ENCODE measurements at regions not wholly inside any gene's neighbourhood (a gene's known extent, or its start where the extent isn't known, plus 50 kb on each side); places are given as distances from the start of the nearest gene placed in this dataset.

- no peak overlapping the region for H3K27ac Mint-ChIP-seq
- DNase-seq = no peak
- no peaks in the 10 kb centered on the region for H3K27me3 Mint-ChIP-seq (ENCODE audit: low read depth)
- no peaks in the 10 kb centered on the region for H3K4me1 Mint-ChIP-seq (ENCODE audit: low read depth)
- no peaks in the 10 kb centered on the region for H3K9me3 Mint-ChIP-seq
- H3K4me3 Mint-ChIP-seq = no peak overlapping the region
- H3K36me3 Mint-ChIP-seq (ENCODE audit: low read depth) = no peaks in the 10 kb centered on the region
- CTCF ChIA-PET = no interaction called here
- intact Hi-C loops (cut with micrococcal nuclease) = no loop called here
Observed at GRCh38 chr6:71608646-71609045, 277.7 kb upstream of the RIMS1 start.

DNA sequence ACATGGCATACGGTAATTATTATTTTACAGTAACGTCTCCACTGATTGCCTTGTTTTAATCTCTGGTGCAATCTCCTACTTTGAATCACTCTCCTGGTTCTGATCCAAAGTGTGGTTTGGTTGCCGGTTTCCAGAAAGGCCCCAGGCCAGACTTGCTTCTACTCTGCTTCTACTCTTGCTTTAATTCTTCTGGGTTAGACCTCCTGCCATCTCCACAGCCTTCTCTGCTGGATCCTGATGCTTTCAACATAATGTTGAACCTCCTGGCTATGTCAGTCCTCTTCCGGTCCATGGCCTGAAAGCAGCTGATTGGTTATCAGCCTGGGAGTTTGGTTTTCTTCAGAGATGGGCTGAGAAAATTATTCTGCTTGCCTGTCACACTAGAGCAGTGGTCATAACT, 266.5 kb upstream of the RIMS1 start:
- CTCF ChIA-PET = no interaction called here
- Mint-ChIP-seq H3K36me3 (ENCODE audit: low read depth) (no peaks in the 10 kb centered on the region), H3K4me3 (no peak overlapping the region), H3K27me3 (ENCODE audit: low read depth) (no peaks in the 10 kb centered on the region), H3K4me1 (ENCODE audit: low read depth) (no peaks in the 10 kb centered on the region), H3K9me3 (peaks cover 2% of the 10 kb centered on the region), H3K27ac (no peak overlapping the region)
- DNase-seq = no peak
- intact Hi-C loops (cut with micrococcal nuclease) = loop anchor here (10.0 kb wide), 1 partner anchor 465 kb away; no protein-coding TSS in a partner anchor

- intact Hi-C loops (cut with micrococcal nuclease) = loop anchor here (10.0 kb wide), 1 partner anchor 463 kb away; no protein-coding TSS in a partner anchor
- Mint-ChIP-seq H3K36me3 (ENCODE audit: low read depth) (peaks cover 2% of the 10 kb centered on the region), H3K4me1 (ENCODE audit: low read depth) (no peaks in the 10 kb centered on the region), H3K4me3 (no peak overlapping the region), H3K27ac (no peak overlapping the region), H3K9me3 (peaks cover 14% of the 10 kb centered on the region), H3K27me3 (ENCODE audit: low read depth) (no peaks in the 10 kb centered on the region)
- CTCF ChIA-PET = no interaction called here
- DNase-seq = no peak
Observed at GRCh38 chr6:71621918-71622519, 264.3 kb upstream of the RIMS1 start.

- Mint-ChIP-seq H3K4me3 (no peak overlapping the region), H3K27me3 (ENCODE audit: low read depth) (no peaks in the 10 kb centered on the region), H3K9me3 (peaks cover 5% of the 10 kb centered on the region), H3K27ac (no peak overlapping the region), H3K4me1 (ENCODE audit: low read depth) (no peaks in the 10 kb centered on the region), H3K36me3 (ENCODE audit: low read depth) (no peaks in the 10 kb centered on the region)
- CTCF ChIA-PET = no interaction called here
- no peak for DNase-seq
- intact Hi-C loops (cut with micrococcal nuclease) = no loop called here
Observed at GRCh38 chr6:71642120-71642519, 244.2 kb upstream of the RIMS1 start.

DNA sequence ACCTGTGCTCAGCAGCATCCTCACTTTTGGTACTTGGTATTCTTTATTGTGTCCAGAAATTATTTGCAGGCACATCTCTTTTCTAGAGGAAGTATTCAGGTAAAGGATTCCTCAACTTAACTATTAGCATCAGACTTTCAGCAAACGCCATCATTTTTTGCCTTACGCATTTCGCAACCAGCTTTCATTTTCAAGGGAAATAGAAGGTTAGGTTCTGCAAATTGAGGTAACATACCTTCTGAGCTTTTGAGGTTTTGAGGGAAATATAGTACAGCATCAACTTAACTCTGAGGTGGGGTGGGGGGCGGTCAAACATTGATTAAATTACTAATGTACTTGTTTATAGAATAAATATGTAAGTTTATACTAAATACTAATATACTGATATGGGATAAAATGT, 243.6 kb upstream of the RIMS1 start:
- Mint-ChIP-seq H3K36me3 (ENCODE audit: low read depth) (no peaks in the 10 kb centered on the region), H3K4me3 (no peak overlapping the region), H3K4me1 (ENCODE audit: low read depth) (no peaks in the 10 kb centered on the region), H3K27me3 (ENCODE audit: low read depth) (no peaks in the 10 kb centered on the region), H3K27ac (no peak overlapping the region), H3K9me3 (peaks cover 5% of the 10 kb centered on the region)
- CTCF ChIA-PET = no interaction called here
- no peak for DNase-seq
- intact Hi-C loops (cut with micrococcal nuclease) = no loop called here

GRCh38 chr6:71645299-71645698, 241.1 kb upstream of the RIMS1 start:
- CTCF ChIA-PET = no interaction called here
- no peaks in the 10 kb centered on the region for H3K4me1 Mint-ChIP-seq (ENCODE audit: low read depth)
- peaks cover 2% of the 10 kb centered on the region for H3K9me3 Mint-ChIP-seq

GRCh38 chr6:71649915-71650314, 236.4 kb upstream of the RIMS1 start:
- Mint-ChIP-seq H3K4me1 (ENCODE audit: low read depth) (no peaks in the 10 kb centered on the region), H3K4me3 (no peak overlapping the region), H3K27ac (no peak overlapping the region), H3K9me3 (peaks cover 2% of the 10 kb centered on the region), H3K36me3 (ENCODE audit: low read depth) (no peaks in the 10 kb centered on the region), H3K27me3 (ENCODE audit: low read depth) (peaks cover 3% of the 10 kb centered on the region)
- CTCF ChIA-PET = no interaction called here
- intact Hi-C loops (cut with micrococcal nuclease) = no loop called here
- DNase-seq = no peak

More at GRCh38 chr6:71645299-71645698, 241.1 kb upstream of the RIMS1 start:
- Mint-ChIP-seq H3K27me3 (ENCODE audit: low read depth) (no peaks in the 10 kb centered on the region), H3K4me3 (no peak overlapping the region), H3K27ac (no peak overlapping the region), H3K36me3 (ENCODE audit: low read depth) (no peaks in the 10 kb centered on the region)
- intact Hi-C loops (cut with micrococcal nuclease) = no loop called here
- no peak for DNase-seq

- Mint-ChIP-seq H3K9me3 (peaks cover 2% of the 10 kb centered on the region), H3K36me3 (ENCODE audit: low read depth) (no peaks in the 10 kb centered on the region), H3K27me3 (ENCODE audit: low read depth) (peaks cover 3% of the 10 kb centered on the region), H3K4me3 (no peak overlapping the region), H3K27ac (no peak overlapping the region), H3K4me1 (ENCODE audit: low read depth) (no peaks in the 10 kb centered on the region)
- CTCF ChIA-PET = no interaction called here
- DNase-seq = no peak
- intact Hi-C loops (cut with micrococcal nuclease) = no loop called here
Observed at GRCh38 chr6:71651636-71652035, 234.7 kb upstream of the RIMS1 start.

DNA sequence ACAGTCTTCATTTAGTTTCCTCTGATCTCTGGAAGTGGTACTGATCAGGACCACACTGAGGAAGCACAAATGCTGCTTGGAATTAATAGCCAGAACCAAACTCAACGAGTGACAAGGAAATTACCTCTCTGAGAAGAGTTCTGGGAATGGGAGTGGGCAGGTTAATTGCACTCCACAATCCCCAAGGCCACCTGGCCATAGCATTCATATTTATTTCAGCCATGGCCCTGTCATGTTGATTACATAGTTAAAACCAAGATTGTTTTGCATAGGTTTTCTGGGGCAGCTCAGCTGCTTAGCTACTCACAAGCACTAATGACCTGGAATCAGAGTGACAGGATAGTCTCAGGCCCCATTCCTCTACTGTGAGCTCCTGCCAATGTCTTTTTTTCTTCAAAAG, 230.2 kb upstream of the RIMS1 start:
- CTCF ChIA-PET = no interaction called here
- Mint-ChIP-seq H3K9me3 (no peaks in the 10 kb centered on the region), H3K4me3 (no peak overlapping the region), H3K27me3 (ENCODE audit: low read depth) (peaks cover 3% of the 10 kb centered on the region), H3K27ac (no peak overlapping the region), H3K4me1 (ENCODE audit: low read depth) (no peaks in the 10 kb centered on the region), H3K36me3 (ENCODE audit: low read depth) (no peaks in the 10 kb centered on the region)
- intact Hi-C loops (cut with micrococcal nuclease) = no loop called here
- DNase-seq = no peak

DNA sequence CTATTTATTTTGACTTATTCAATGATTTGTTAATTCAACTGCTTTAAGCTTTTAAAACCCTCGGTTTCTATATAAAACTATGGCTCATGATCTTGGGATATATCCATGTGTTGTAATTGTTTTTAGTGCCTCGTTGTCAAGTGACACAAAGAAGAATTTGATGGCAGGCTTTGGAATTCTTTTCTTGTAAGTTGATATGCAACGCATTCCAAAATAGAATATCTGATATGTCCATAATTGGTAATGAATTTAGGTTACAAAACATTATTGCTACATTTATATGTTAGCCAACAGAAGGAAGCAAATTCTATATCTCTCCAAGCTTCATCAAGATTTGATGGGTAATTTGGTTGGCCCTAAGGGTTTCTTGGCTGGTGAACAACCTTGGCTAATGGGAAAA, 220.4 kb upstream of the RIMS1 start:
- Mint-ChIP-seq H3K27me3 (ENCODE audit: low read depth) (no peaks in the 10 kb centered on the region), H3K36me3 (ENCODE audit: low read depth) (no peaks in the 10 kb centered on the region), H3K4me1 (ENCODE audit: low read depth) (no peaks in the 10 kb centered on the region), H3K9me3 (peaks cover 2% of the 10 kb centered on the region), H3K27ac (no peak overlapping the region), H3K4me3 (no peak overlapping the region)
- intact Hi-C loops (cut with micrococcal nuclease) = no loop called here
- DNase-seq = no peak
- CTCF ChIA-PET = no interaction called here

DNA sequence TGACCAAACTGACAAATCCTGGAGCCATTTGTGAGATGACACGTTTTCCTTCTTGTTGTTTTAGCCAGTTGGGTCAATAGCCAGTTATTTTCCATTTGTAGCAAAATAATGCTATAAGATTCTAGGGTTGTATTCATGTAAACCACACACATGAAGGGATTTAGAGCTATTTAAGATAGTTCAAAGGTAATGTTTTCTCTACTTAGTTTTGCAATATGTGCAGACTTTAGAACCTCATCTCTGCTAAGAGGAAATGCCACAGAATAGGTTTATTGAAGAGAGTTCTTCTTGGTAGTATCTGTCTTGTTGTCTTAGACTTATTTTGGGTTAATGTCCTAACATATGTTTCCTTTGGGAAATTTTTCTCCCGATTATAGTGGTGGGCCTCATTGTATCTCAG, 213.5 kb upstream of the RIMS1 start:
- Mint-ChIP-seq H3K27ac (no peak overlapping the region), H3K4me1 (ENCODE audit: low read depth) (no peaks in the 10 kb centered on the region), H3K27me3 (ENCODE audit: low read depth) (no peaks in the 10 kb centered on the region), H3K9me3 (peaks cover 2% of the 10 kb centered on the region), H3K4me3 (no peak overlapping the region), H3K36me3 (ENCODE audit: low read depth) (no peaks in the 10 kb centered on the region)
- DNase-seq = no peak
- intact Hi-C loops (cut with micrococcal nuclease) = no loop called here
- CTCF ChIA-PET = no interaction called here

GRCh38 chr6:71675386-71675785, 211.0 kb upstream of the RIMS1 start:
- H3K27ac Mint-ChIP-seq = no peak overlapping the region
- peaks cover 2% of the 10 kb centered on the region for H3K9me3 Mint-ChIP-seq
- DNase-seq = no peak
- H3K4me1 Mint-ChIP-seq (ENCODE audit: low read depth) = no peaks in the 10 kb centered on the region
- intact Hi-C loops (cut with micrococcal nuclease) = no loop called here
- CTCF ChIA-PET = no interaction called here
- no peaks in the 10 kb centered on the region for H3K27me3 Mint-ChIP-seq (ENCODE audit: low read depth)
- H3K36me3 Mint-ChIP-seq (ENCODE audit: low read depth) = no peaks in the 10 kb centered on the region
- no peak overlapping the region for H3K4me3 Mint-ChIP-seq

- H3K27me3 Mint-ChIP-seq (ENCODE audit: low read depth) = no peaks in the 10 kb centered on the region
- no peaks in the 10 kb centered on the region for H3K36me3 Mint-ChIP-seq (ENCODE audit: low read depth)
- H3K9me3 Mint-ChIP-seq = peaks cover 2% of the 10 kb centered on the region
- H3K4me1 Mint-ChIP-seq (ENCODE audit: low read depth) = no peaks in the 10 kb centered on the region
- CTCF ChIA-PET = no interaction called here
- H3K4me3 Mint-ChIP-seq = no peak overlapping the region
- no peak overlapping the region for H3K27ac Mint-ChIP-seq
- DNase-seq = no peak
- intact Hi-C loops (cut with micrococcal nuclease) = no loop called here
Observed at GRCh38 chr6:71676298-71676697, 210.1 kb upstream of the RIMS1 start.

- no peak for DNase-seq
- no peaks in the 10 kb centered on the region for H3K36me3 Mint-ChIP-seq (ENCODE audit: low read depth)
- peaks cover 2% of the 10 kb centered on the region for H3K9me3 Mint-ChIP-seq
- H3K4me1 Mint-ChIP-seq (ENCODE audit: low read depth) = no peaks in the 10 kb centered on the region
- no peaks in the 10 kb centered on the region for H3K27me3 Mint-ChIP-seq (ENCODE audit: low read depth)
- no peak overlapping the region for H3K27ac Mint-ChIP-seq
- H3K4me3 Mint-ChIP-seq = no peak overlapping the region
- CTCF ChIA-PET = no interaction called here
- intact Hi-C loops (cut with micrococcal nuclease) = no loop called here
Observed at GRCh38 chr6:71678091-71678490, 208.3 kb upstream of the RIMS1 start.

All from activated naive CD4-positive, alpha-beta T cell treated with anti-CD3 and anti-CD28 coated beads for 36 hours (primary cell).